Inferior parietal cortex (tissue), 1 donor: ENCODE measurements at regions not wholly inside any gene's neighbourhood (a gene's known extent, or its start where the extent isn't known, plus 50 kb on each side); places are given as distances from the start of the nearest gene placed in this dataset.

ENCODE experiments used
- DNase-seq: peaks from one replicate; pipeline ENCODE4 v3.0.0-alpha.2; 2016; ENCODE audit errors: extremely low spot score

- DNase-seq: no peak
Measured at GRCh38 chr7:116417593-116418345, 81.8 kb upstream of the CAV2 start.

- DNase-seq: no peak
Measured at GRCh38 chr7:116418524-116418923, 81.0 kb upstream of the CAV2 start.

GRCh38 chr7:116420003-116420402 lies 79.5 kb upstream of the CAV2 start:
- no peak for DNase-seq

GRCh38 chr7:116421298-116421697 lies 78.2 kb upstream of the CAV2 start:
- DNase-seq: no peak

GRCh38 chr7:116422683-116423082 lies 76.9 kb upstream of the CAV2 start:
- no peak for DNase-seq

GRCh38 chr7:116423499-116423898 lies 76.0 kb upstream of the CAV2 start:
- DNase-seq: no peak

GRCh38 chr7:116425647-116426209 lies 73.8 kb upstream of the CAV2 start:
- DNase-seq: no peak

GRCh38 chr7:116426428-116427156 lies 72.9 kb upstream of the CAV2 start:
- DNase-seq: no peak

- no peak for DNase-seq
Measured at GRCh38 chr7:116429986-116430619, 69.4 kb upstream of the CAV2 start.

GRCh38 chr7:116431787-116432526 lies 67.6 kb upstream of the CAV2 start:
- no peak for DNase-seq

GRCh38 chr7:116432527-116432916 lies 67.0 kb upstream of the CAV2 start:
- no peak for DNase-seq

GRCh38 chr7:116433246-116433645 lies 66.3 kb upstream of the CAV2 start:
- no peak for DNase-seq

- no peak for DNase-seq
Measured at GRCh38 chr7:116434820-116435341, 64.7 kb upstream of the CAV2 start.

GRCh38 chr7:116436305-116436826 lies 63.2 kb upstream of the CAV2 start:
- DNase-seq: no peak

GRCh38 chr7:116438267-116438666 lies 61.3 kb upstream of the CAV2 start:
- no peak for DNase-seq

GRCh38 chr7:116439005-116439404 lies 60.5 kb upstream of the CAV2 start:
- DNase-seq: no peak

GRCh38 chr7:116439841-116440549 lies 59.5 kb upstream of the CAV2 start:
- DNase-seq: no peak

GRCh38 chr7:116441534-116441933 lies 58.0 kb upstream of the CAV2 start:
- no peak for DNase-seq

- DNase-seq: no peak
Measured at GRCh38 chr7:116443101-116443523, 56.4 kb upstream of the CAV2 start.

GRCh38 chr7:116443646-116444045 lies 55.9 kb upstream of the CAV2 start:
- DNase-seq: no peak
